Activated T-cell treated with anti-CD3 and anti-CD28 coated beads for 1 hour (primary cell): ENCODE measurements at regions not wholly inside any gene's neighbourhood (a gene's known extent, or its start where the extent isn't known, plus 50 kb on each side); places are given as distances from the start of the nearest gene placed in this dataset.

Source experiments
- DNase-seq: peaks from one replicate; pipeline ENCODE4 v3.0.0-alpha.2; 2020; ENCODE audit warnings: low read depth

DNA sequence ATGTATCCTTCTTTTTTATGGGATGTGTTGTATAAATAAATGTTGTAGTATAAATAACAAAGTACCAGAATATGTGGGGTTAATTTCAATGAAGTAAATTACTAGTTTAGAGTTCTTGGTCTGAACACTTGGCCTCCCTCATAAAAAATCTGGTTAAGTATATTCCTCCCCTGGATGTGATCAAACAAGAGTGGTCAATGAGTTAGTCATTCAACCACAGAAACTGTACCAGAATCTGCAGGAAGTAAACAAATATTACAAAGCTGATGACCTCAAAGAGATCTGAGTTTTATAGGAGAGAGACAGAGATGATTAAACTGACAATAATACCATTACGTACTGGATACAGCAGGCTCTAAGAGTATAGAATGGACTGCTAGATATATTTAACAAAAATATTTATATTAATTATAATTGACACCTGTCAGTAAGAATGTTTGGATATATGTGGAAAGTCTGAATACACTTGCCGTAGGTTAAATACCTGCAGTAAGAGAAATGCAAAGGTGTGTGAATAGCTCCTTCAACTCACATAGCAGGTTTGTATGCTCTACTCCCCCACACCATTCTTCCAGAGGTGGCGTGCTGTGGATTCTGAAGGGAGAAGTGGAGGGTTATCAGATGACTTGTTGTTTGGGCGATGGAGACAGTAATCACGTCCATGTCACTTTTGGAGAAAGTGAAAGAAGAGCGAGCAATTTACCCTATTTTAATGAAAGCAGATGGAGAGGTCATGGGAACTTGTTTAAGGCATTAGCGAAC, 108.3 kb upstream of the LRATD1 start:
- DNase-seq, result no peak

DNA sequence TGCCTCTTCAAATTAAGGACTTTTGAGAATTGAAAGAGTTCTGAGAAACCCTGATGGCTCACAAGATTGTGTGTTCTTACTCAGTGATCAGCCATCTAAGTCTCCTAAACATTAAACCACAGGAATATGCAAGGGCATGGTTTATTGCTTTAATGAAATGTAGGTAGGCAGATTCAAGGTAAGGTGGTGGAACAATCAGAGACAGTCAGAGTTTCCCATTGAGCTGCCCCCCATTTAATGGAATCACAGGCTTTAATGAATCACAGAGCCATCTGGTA, 107.8 kb upstream of the LRATD1 start:
- no peak for DNase-seq

DNA sequence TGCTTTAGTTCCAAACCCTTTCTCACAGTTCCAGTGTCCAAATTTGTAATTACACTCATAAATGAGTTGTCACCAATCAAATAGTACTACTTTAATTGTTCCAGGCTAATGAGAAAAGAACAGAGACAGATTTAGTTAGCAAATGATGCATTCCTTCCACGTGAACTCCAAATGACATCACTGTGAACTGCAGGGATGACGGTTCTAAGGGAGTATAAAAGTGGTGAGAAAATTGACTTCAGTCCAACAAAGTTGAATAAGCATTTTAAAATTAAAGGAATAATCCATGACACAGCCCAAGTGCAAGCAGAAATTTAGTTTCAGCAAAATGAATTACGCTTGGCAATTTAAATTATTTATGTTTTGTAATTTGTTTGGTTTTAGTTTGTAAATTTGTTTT, 102.0 kb upstream of the LRATD1 start:
- no peak for DNase-seq

DNA sequence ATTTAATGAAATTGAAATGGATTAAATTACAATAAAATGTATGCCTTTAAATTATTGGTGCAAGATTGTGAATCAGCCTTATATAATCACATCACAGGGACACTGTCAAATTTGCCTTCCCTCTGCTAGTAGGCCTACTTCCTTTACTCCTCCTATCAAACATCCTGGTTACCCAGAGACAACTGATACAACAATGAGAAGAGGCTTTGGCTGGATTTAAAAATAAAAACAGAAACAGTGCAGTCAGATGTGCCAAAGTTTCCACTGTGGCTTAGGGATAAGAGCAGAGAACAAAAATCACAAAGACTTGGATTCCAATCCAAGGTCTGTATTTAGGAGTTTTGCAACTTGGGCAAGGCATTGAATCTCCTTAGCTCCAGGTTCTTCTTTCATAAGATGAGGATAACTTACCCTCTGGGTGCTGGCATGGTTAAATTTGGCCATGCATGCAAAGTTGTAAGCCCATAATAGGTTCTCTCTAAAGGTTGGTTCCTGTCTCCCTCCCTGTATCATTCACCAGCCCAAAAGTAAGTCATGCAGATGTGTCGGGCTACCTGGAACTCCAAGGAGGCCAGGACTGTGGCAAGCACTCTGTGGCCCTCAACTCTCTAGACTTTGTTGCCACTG, 99.3 kb upstream of the LRATD1 start:
- no peak for DNase-seq

DNA sequence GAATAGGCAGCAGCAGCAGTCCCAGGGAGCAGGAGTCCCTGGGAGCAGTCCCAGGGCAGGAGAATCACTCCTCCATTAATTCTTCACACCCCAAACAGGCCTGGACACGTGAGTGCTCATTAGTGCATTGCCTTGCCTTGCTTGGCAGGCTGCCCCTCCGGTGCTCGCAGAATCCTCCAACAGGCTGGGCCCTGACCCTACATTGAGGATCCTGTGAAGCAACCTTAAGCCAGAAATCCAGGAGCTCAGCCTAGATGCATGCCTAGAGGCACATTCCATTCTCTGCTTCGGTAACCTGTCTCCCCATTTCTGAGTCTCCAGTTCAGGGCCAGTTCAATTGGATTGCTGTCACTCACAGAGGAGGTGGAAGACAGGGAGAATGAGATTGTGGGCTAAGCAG, 97.4 kb upstream of the LRATD1 start:
- DNase-seq, result no peak

DNA sequence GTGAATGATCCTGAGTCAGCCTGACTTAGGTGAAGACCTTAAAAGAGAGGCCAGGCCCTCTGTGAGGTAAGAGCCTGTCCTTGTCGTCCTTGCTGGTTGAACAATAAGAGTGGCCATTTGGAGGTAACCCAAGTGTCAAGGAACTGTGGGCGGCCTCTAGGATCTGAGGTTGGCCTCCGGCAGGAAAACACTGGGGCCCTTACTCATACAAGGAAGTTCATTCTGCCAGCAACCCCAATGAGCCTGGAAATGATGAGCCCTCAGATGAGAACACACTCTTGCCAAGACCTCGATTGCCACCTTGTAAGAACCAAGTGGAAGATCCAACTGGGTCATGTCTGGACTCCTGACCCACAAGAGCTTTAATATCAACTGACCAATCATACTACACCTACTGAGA, 95.5 kb upstream of the LRATD1 start:
- no peak for DNase-seq

DNA sequence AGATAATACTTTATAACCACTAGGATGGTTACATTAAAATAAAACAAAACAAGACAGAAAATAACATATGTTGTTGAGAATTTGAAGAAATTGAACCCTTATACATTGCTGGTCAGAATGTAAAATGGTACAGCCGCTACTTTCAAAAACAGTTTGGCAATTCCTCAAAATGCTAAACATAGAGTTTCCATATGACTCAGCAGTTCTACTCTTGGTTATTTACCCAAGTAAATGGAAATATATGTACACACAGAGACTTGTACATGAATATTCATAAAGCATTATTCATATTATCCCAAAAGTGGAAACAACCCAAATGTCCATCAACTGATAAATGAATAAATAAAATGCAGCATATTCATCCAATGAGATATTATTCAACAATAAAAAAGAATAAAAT, 92.5 kb upstream of the LRATD1 start:
- no peak for DNase-seq

DNA sequence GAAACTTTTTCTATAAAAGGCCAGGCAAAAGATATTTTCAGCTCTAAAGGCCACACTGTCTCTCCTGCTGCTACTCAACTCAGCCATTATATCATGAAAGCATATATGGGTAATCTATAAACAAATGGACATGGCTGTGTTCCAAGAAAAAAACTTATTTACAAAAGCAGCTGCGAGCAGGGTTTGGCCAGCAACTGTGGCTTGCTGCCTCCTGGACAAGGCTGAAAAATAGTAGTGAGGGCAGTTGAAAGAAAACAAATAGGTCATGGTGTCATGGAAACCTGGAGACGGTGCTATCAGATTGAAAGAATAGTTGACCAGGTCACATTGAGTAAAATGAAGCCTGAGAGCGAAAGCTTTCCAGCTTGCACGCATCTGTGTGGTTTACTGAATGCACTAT, 89.2 kb upstream of the LRATD1 start:
- no peak for DNase-seq

DNA sequence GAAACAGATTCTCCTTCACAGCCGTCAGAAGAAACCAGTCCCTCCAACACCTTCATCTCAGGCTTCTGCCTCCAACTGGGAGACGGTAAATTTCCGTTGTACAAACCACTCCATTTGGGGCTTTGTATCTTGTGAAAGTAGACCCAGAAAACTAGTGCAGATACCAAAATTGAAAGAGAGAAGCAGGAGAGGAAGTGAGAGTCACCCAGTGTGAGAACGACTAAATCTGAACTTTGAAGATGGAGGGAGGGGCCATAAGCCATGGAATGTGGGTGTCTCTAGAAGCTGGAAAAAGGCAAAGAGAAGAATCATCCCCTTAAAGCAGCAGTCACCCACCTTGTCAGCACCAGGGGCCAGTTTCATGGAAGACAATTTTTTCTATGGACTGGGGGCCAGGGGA, 88.3 kb upstream of the LRATD1 start:
- no peak for DNase-seq

DNA sequence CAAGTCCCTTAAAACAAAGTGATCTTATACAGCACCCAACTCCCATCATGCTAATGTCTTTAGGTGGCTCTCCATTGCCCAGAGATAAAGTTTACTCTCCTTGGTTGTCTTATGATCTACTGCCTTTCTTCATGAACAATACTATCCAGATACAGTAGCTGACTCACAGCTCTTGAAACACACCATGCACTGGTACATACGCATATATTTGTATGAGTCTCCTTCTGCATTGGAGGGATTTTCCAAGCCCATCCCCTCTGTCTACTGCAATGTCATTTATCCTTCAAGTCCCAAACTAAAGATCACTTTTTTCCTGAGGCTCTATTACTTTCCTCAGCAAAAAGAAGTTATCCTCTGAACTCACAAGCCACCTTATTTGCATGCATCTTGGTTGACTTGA, 84.7 kb upstream of the LRATD1 start:
- no peak for DNase-seq

DNA sequence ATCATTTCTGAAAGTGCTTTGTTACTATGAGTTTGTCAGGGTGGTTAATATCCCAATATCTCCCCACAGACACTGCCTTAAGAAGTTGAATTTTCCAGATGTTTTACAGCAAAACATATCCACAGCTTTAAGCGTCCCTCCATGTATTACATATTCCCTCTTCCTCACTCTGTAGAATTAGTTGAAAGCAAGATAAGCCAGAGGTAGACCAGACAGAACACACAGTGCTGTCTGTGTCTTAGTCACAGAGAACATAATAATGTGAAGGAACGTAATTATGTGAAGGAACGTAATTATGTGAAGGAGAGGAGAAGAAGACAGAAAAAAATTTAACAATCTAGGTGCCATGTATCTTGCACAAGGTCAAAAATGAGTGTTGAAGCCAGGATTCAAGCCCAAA, 81.9 kb upstream of the LRATD1 start:
- no peak for DNase-seq

DNA sequence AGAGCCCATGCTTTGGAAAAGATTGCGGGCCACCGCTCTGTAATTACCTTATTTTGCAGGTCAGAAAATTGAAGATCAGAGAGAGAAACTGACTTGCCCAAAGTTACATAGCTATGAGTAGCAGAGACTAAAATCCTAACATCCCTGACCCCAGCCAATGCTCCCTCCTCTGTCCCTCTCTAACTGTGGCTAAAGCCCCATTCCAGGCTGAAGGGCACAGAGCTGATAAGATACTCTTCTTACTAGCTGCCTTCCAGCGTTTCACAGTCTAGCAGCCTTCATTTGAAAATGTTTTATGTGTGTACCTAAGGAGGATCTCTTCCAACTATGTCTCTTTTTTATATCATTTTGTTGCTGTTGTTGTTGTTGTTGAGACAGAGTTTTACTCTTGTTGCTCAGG, 81.4 kb upstream of the LRATD1 start:
- DNase-seq, result no peak

DNA sequence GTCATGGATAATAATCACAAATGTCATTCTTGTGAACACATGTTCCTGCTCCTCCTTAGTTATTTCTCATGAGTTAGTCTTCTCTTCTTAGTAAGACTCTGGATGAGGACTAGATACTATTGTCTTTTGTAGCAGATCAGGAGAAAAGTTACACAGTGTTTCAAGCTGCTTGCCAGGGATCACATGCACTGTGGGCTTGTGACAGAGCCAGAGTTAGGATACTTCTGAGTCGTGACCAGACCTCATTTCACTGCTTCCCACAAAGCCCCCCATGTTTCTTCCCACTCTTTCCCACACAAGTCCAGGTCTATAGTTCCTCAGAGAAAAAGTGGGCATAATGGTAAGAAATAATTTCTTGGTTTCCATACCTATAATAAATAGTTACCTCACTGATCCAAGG, 80.2 kb upstream of the LRATD1 start:
- DNase-seq, result no peak

DNA sequence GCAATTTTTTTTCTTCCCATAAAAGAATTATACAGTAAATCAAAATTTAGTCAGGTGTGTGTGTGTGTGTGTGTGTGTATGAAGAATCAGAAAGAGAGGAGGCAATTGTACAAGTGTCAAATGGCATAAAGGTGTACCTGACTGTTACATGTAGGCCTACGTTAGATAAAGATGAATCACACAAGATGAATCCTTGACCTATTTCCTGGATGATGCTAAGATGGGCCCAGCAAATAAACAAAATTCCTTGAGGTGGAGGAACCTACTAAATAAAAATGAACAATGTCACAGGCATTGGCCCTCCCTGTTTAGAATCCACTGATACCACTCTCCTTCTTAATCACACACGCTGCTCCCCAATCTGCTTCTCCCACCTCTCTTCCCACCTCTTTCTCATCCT, 79.7 kb upstream of the LRATD1 start:
- no peak for DNase-seq

DNA sequence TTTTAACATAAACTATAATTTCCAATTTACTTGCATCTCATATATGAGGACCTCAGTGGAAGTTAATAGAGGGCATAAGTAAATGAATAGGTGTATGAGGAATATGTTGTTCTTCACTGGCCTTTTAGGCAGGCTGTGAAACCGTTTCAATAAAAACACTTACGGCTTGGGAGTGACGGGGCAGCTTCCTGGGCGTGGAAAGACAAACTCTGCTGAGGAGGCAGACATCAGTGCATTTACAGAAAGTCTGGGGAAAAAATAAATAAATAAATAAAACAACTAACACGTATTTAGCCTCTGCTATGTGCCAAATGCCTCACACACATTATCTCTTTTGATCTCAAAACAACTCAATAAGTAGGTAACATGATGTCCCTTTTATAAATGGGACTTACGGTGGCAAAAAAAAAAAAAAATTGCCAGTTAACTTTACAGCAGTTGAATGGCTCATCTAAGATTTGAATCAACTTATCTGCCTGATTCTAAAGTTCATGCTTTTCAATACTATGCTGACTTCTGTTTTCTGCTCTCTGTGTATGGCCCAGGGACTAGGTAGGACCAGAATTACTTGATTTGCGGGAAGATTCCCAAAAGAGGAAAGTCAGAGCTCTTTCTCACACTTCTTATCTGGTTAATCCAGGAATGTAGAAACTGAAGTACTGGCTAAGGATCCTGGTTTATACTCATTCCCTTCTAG, 77.5 kb upstream of the LRATD1 start:
- DNase-seq, result no peak

DNA sequence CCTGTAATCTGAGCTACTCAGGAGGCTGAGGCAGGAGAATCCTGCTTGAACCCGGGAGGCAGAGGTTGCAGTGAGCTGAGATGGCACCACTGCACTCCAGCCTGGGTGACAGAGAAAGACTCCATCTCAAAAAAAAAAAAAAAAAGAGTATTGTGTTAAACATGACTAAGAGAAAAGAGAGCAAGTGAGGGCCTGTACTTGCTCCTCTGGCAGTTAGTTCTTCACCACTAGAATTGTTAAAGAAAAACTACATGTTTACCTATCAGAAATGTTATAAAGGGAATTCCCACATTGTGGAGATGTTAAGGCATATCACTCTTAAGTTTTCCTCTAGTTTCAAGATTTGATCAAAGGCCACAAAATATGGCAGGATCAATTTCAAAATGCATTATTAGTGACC, 75.4 kb upstream of the LRATD1 start:
- no peak for DNase-seq

DNA sequence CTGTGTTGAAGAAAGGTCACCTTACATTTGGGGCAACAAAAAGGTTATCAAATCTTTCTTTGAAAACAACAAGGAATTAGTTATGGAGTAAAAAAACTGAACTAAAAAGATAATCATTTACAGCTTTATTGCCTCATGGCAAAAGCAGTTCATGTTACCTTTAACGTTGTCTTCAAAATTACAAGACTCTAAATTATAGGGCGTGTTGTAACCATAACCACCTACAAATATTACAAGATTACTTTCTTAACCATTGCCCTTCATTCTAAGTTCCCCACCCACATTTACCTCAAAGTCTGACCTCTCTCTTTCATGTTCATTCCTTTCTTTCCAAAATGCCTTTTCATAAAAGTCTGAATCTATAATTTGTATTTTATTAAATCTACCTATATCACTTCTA, 74.6 kb upstream of the LRATD1 start:
- no peak for DNase-seq

DNA sequence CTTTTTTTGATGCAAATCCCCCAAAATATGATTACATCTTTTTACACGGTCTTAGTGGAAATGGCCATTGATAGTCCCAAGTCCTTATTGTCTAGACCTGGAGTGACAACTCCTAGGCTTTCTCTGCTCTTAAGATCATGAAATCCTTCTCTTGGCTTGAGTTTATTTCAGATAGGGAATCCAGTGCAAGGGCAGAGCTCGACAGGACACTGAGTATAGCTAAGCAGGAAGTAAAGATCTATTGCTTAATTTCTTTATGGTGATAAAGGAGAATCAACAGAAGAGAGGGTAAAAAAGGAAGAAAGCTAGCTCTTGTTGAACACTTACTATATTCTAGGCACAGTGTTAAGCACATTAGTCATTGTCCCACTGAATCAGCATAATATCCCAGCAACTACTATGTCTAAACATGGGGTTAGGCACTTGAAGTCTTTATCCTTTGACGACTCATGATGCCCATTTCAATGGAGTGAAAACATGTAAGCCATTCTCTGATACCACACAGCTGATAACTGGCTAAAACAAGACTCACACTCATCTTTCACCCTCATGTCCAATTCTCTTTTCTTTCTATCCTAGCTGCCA, 74.1 kb upstream of the LRATD1 start:
- no peak for DNase-seq

DNA sequence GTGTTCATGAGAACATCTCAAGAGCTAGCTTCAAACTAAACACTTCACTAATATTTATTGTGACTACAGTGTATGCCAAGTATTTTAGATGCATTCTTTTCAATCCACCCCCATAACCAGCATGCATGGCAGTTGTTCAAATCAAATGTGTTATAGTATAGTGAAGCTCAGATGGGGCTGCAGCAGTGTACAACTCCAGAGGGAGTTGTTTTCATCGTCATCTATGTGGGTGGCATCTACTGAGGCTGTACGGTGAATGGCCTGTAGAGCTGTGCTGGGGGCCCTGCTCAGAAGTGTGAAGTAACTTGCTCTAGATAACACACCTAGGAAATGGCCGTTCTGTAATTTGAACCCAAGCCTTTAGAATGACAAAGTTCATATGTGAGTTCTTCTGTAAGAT, 71.8 kb upstream of the LRATD1 start:
- DNase-seq, result no peak

DNA sequence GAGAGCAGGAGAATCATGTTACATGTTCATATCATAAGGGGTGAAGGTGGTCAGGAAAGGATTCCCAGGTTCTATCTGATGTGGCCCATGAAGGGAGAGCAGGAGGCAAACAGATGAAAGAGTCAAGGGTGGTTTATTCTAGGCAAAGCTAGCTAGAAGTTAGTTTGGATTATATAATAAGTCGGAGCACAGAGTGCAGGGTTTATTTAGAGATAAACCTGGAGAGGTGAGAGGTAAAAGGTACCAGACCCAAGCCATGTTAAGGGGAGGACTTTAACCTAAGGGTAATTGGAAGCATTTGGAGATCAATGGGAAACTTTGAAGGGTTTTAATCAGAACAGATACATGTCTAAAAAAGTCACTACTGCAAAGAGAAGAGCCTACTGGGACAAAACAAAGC, 69.2 kb upstream of the LRATD1 start:
- DNase-seq, result no peak

DNA sequence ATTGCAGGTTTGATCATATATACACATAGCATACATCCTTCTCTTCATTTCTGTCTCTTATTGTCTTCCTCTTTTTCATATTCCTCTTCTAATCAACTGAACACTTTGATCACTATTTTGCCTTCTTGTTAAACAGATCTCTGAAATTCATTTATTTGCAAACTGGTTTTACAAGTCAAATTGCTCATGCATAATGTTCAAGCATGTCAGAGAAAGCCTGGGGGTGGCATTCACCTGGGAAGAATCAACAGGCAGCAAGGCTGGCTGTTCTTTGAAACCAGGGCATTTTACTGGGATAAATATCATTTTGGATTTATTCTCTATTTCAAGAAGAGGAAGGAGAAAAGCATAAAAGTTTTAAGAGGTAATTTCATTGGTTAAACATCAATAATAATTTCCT, 66.9 kb upstream of the LRATD1 start:
- no peak for DNase-seq

DNA sequence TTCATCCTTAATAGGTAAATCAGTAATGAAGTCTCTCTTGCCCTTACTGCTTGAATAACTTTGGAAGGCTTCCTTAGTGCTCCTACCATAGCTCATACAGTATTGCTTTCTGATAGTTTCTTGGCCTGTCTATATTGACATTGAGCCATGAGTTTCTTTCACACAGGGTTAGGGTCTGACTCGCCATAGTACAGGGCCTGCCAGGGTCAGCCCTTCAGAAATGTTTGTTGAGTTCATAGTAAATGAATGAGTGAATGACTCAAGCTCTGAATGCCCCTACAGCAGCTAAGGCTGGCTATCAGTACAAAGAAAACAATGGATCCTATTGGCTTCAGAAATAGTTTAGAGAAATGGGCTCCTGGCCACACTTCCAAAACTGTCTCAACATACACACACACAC, 65.0 kb upstream of the LRATD1 start:
- no peak for DNase-seq

DNA sequence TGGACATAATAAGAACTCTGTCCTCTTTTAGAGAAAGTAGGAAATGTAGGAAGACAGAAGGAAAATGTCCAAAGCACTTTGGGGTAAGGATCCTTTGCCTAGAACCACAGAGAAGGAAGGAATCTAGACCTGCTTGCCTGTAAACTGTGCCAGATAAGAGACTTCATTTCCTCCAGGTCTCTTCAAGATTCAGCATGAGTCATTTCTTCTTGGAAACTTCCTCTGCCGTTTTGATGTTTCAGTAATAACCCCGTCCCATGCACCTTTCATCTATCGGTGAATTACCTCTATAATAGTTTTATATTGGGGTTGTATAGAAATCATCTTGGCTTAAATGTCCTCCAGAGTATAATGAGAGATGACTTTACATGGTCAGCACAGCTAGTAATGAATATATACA, 63.2 kb upstream of the LRATD1 start:
- DNase-seq, result no peak

DNA sequence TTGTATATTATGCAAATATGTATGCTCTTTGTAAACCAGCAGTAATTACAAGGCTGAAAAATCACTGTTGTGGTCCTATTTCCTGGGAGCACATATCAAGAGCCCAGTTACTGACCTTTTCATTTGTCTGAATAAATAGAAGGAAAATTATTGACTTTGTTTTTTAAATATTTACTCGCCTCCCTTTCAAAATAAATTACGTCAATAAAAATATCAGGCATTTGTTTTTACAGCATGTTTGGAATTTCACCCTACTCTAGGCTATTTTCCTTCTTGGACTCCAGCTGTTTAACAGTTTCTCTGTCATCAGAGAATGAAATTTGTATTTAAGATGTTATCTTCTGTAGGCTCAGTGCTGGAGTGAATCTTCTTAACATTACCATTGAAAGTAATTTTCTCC, 59.9 kb upstream of the LRATD1 start:
- no peak for DNase-seq
